WTC11 (cell line): ENCODE measurements at regions not wholly inside any gene's neighbourhood (a gene's known extent, or its start where the extent isn't known, plus 50 kb on each side); places are given as distances from the start of the nearest gene placed in this dataset.

Experiments used
- ATF2 ChIP-seq: sonication (generic); formaldehyde crosslinking; IDR thresholded peaks from 2 replicates; pipeline ENCODE4 v1.8.1; 2022; ENCODE audit warnings: low read depth, missing genetic modification reagents, borderline replicate concordance
- SP1 ChIP-seq: sonication (generic); formaldehyde crosslinking; conservative IDR thresholded peaks from 2 replicates; pipeline ENCODE4 v1.8.1; 2022; ENCODE audit warnings: missing genetic modification reagents
- ZNF317 ChIP-seq: sonication (generic); formaldehyde crosslinking; IDR thresholded peaks from 2 replicates; pipeline ENCODE4 v1.8.1; 2023; ENCODE audit warnings: low read depth, mild to moderate bottlenecking, moderate library complexity, missing genetic modification reagents, borderline replicate concordance
- ZNF512 ChIP-seq: sonication (generic); formaldehyde crosslinking; IDR thresholded peaks from 2 replicates; pipeline ENCODE4 v1.8.1; 2022; ENCODE audit warnings: missing genetic modification reagents, borderline replicate concordance
- TF ChIP-seq, protein P1 (sequence below): fragments of 200-600 bp; IDR thresholded peaks from 2 replicates; pipeline ENCODE4 v1.8.0; 2022; ENCODE audit warnings: antibody characterized with exemption
- TF ChIP-seq, protein P2 (sequence below): sonication (generic); formaldehyde crosslinking; IDR thresholded peaks from 2 replicates; pipeline ENCODE4 v1.8.0; 2022; ENCODE audit warnings: mild to moderate bottlenecking, missing genetic modification reagents
- TF ChIP-seq, protein P3 (sequence below): sonication (generic); formaldehyde crosslinking; conservative IDR thresholded peaks from 2 replicates; pipeline ENCODE4 v1.8.1; 2022; ENCODE audit warnings: mild to moderate bottlenecking, missing genetic modification reagents

DNA sequence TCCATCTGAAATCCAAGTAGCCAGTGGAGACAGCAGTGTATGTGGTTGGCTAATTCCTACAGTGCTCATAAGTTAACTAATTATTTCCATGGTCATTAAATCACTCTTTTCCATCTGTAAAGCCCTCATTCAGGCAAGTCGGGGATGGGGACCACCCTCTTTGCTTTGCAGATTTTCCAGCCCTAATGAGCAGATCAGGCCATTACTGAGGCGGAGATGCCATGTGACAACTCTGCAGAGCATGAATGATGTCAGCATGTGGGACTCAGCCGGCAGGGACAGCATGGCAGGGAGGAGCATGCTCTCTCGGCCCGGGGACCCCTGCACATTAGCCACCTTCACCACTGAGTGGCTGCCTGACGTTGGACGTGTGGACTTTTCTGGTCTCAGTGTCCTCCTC is 623.3 kb upstream of the CDH4 start:
- TF ChIP-seq, protein P1, sequence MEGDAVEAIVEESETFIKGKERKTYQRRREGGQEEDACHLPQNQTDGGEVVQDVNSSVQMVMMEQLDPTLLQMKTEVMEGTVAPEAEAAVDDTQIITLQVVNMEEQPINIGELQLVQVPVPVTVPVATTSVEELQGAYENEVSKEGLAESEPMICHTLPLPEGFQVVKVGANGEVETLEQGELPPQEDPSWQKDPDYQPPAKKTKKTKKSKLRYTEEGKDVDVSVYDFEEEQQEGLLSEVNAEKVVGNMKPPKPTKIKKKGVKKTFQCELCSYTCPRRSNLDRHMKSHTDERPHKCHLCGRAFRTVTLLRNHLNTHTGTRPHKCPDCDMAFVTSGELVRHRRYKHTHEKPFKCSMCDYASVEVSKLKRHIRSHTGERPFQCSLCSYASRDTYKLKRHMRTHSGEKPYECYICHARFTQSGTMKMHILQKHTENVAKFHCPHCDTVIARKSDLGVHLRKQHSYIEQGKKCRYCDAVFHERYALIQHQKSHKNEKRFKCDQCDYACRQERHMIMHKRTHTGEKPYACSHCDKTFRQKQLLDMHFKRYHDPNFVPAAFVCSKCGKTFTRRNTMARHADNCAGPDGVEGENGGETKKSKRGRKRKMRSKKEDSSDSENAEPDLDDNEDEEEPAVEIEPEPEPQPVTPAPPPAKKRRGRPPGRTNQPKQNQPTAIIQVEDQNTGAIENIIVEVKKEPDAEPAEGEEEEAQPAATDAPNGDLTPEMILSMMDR: no peak
- no peak for TF ChIP-seq ATF2 (CRISPR knock-in tag)
- no peak for TF ChIP-seq ZNF512 (CRISPR knock-in tag)
- TF ChIP-seq ZNF317 (CRISPR knock-in tag): no peak
- TF ChIP-seq, protein P2, sequence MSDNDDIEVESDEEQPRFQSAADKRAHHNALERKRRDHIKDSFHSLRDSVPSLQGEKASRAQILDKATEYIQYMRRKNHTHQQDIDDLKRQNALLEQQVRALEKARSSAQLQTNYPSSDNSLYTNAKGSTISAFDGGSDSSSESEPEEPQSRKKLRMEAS (CRISPR knock-in tag): no peak
- TF ChIP-seq, protein P3, sequence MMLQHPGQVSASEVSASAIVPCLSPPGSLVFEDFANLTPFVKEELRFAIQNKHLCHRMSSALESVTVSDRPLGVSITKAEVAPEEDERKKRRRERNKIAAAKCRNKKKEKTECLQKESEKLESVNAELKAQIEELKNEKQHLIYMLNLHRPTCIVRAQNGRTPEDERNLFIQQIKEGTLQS (CRISPR knock-in tag): no peak
- TF ChIP-seq SP1 (CRISPR knock-in tag): no peak
